Transverse colon (tissue), 4 donors: ENCODE measurements at regions not wholly inside any gene's neighbourhood (a gene's known extent, or its start where the extent isn't known, plus 50 kb on each side); places are given as distances from the start of the nearest gene placed in this dataset.
"Not testable (repeated sequence)": the region's sequence is repeated elsewhere in the genome, so short reads cannot be mapped to it uniquely, and the experiment has no call there.

Source experiments
- DNase-seq: peaks from one replicate; pipeline ENCODE4 v3.0.0-alpha.2; 2019
- H3K27ac ChIP-seq, 4 donors: fragments of 200-600 bp; sonication (generic); 2 replicates each; pipeline ENCODE4 v1.5.1; 2016 to 2018; ENCODE audit warnings: inconsistent platforms in 4 of 4
- H3K27me3 ChIP-seq: fragments of 200-600 bp; sonication (generic); 2 replicates; pipeline ENCODE4 v1.5.1; 2017; ENCODE audit warnings: inconsistent platforms
- H3K36me3 ChIP-seq, 4 donors: fragments of 200-600 bp; sonication (generic); 2 replicates each; pipeline ENCODE4 v1.5.1; 2017 to 2019; ENCODE audit warnings: inconsistent platforms in 4 of 4
- H3K4me1 ChIP-seq, 4 donors: fragments of 200-600 bp; sonication (generic); 2 replicates each; pipeline ENCODE4 v1.5.1; 2017 to 2020; ENCODE audit warnings: inconsistent platforms in 4 of 4
- H3K4me3 ChIP-seq, 4 donors: fragments of 200-600 bp; sonication (generic); 1 replicate in 1 of 4; 2 replicates in 3 of 4; pipeline versions ENCODE4 v1.5.1 to v1.6.1; 2017 to 2019; ENCODE audit warnings: inconsistent platforms in 4 of 4
- H3K9me3 ChIP-seq, 2 donors: fragments of 200-600 bp; sonication (generic); 2 replicates each; pipeline ENCODE4 v1.5.1; 2017 to 2019; ENCODE audit warnings: inconsistent platforms in 2 of 2
- CTCF ChIP-seq, 5 experiments: fragments of 200-600 bp in 3 of 5; fragments of 450-650 bp in 2 of 5; sonication (generic) in 3 of 5; IDR thresholded peaks; 1 replicate in 2 of 5; 2 replicates in 3 of 5; pipeline ENCODE4 v1.5.1; 2016 to 2017; ENCODE audit warnings: antibody characterized with exemption in 5 of 5, inconsistent platforms in 3 of 5, mild to moderate bottlenecking in 2 of 5, moderate library complexity in 1 of 5
- EP300 ChIP-seq: sonication (generic); formaldehyde crosslinking; IDR thresholded peaks from one replicate; pipeline ENCODE4 v1.6.1; 2017; ENCODE audit warnings: antibody characterized with exemption, low read depth
- POLR2A ChIP-seq: fragments of 450-650 bp; IDR thresholded peaks from one replicate; pipeline ENCODE4 v1.6.1; 2016; ENCODE audit warnings: antibody characterized with exemption, mild to moderate bottlenecking, moderate library complexity
- POLR2AphosphoS5 ChIP-seq, 3 donors: sonication (generic); formaldehyde crosslinking; IDR thresholded peaks; one replicate each; pipeline ENCODE4 v1.6.1; 2016; ENCODE audit warnings: antibody characterized with exemption in 3 of 3
- WGBS, 2 donors: methylation state at CpG; one replicate each; pipeline ENCODE4 v1.1.5; 2018; ENCODE audit warnings: low coverage in 1 of 2; 5-methylcytosine and 5-hydroxymethylcytosine counted together
- in situ Hi-C, 4 donors: fragments of 200-750 bp; cut with MboI; loops; one replicate each; pipeline versions ENCODE4 v1.15.0 to v1.15.1; 2017; ENCODE audit warnings: low sequenced_read_pairs in 3 of 4, low pct_ligation_motif_present in 1 of 4, low pct_unique_long_range_greater_than_20kb in 1 of 4
- intact Hi-C: fragments of 100-400 bp; cut with DNase I; formaldehyde crosslinking; loops from one replicate; pipeline ENCODE4 v1.15.1; 2023; ENCODE audit warnings: low total_unique reads

- Histone ChIP-seq H3K36me3 (no peaks in the 10 kb centered on the region), H3K4me1 (no peaks in the 10 kb centered on the region), H3K4me3 (no peak overlapping the region), H3K9me3 (no peaks in the 10 kb centered on the region), H3K27ac (no peak overlapping the region), H3K27me3 (no peaks in the 10 kb centered on the region)
- DNase-seq = no peak
- WGBS, 2 donors = 75 to 83% methylated on average over 2 of the region's 2 CpGs
- intact Hi-C loops (loop anchor here (5.0 kb wide), 1 partner anchor 1801 kb away; no protein-coding TSS in a partner anchor), in situ Hi-C loops (no loop called here)
- TF ChIP-seq CTCF (IDR thresholded peaks at IDR 0.05) (no peak), POLR2A (no peak), POLR2AphosphoS5 (IDR thresholded peaks at IDR 0.05) (no peak), EP300 (no peak)
Observed at GRCh38 chr2:210946395-210946794, 390.0 kb downstream of the CPS1 start.

- intact Hi-C loops = not testable (repeated sequence)
- 97% methylated on average over 22 of the region's 41 CpGs; no CpG with 5 or more reads in 1 of the 2 donors for WGBS, 2 donors
Observed at GRCh38 chr2:210950434-210951060, 394.1 kb downstream of the CPS1 start.

GRCh38 chr2:210954386-210954907, 398.0 kb downstream of the CPS1 start:
- TF ChIP-seq POLR2A = no peak
- no peak for TF ChIP-seq CTCF (IDR thresholded peaks at IDR 0.05)
- no peak for TF ChIP-seq POLR2AphosphoS5 (IDR thresholded peaks at IDR 0.05)
- no peak for TF ChIP-seq EP300
- DNase-seq = no peak
- Histone ChIP-seq H3K4me1 (no peaks in the 10 kb centered on the region), H3K9me3 (no peaks in the 10 kb centered on the region), H3K27ac (no peak overlapping the region), H3K27me3 (no peaks in the 10 kb centered on the region), H3K36me3 (no peaks in the 10 kb centered on the region), H3K4me3 (no peak overlapping the region)
- WGBS, 2 donors = 35 to 62% methylated on average over 2 of the region's 2 CpGs
- intact Hi-C loops (no loop called here), in situ Hi-C loops (no loop called here)

More at GRCh38 chr2:210950434-210951060, 394.1 kb downstream of the CPS1 start:
- H3K9me3 ChIP-seq, H3K27me3 ChIP-seq, H3K4me3 ChIP-seq, H3K4me1 ChIP-seq, DNase-seq, in situ Hi-C loops, H3K27ac ChIP-seq, H3K36me3 ChIP-seq: not testable (repeated sequence)

- H3K36me3 ChIP-seq = no peaks in the 10 kb centered on the region
- 75 to 76% methylated on average over 3 of the region's 3 CpGs for WGBS, 2 donors
- no peak overlapping the region for H3K27ac ChIP-seq
- no peaks in the 10 kb centered on the region for H3K9me3 ChIP-seq
- intact Hi-C loops (no loop called here), in situ Hi-C loops (no loop called here)
- H3K4me1 ChIP-seq = no peaks in the 10 kb centered on the region
- no peak for TF ChIP-seq CTCF (IDR thresholded peaks at IDR 0.05)
- TF ChIP-seq POLR2AphosphoS5 (IDR thresholded peaks at IDR 0.05) = no peak
- no peak for TF ChIP-seq POLR2A
- no peak for TF ChIP-seq EP300
- H3K4me3 ChIP-seq = no peak overlapping the region
- no peaks in the 10 kb centered on the region for H3K27me3 ChIP-seq
- DNase-seq = no peak
Observed at GRCh38 chr2:210955591-210955990, 399.2 kb downstream of the CPS1 start.

GRCh38 chr2:210956101-210956500, 399.7 kb downstream of the CPS1 start:
- H3K4me1 ChIP-seq = no peaks in the 10 kb centered on the region
- no peaks in the 10 kb centered on the region for H3K36me3 ChIP-seq
- no peak overlapping the region for H3K27ac ChIP-seq
- no peaks in the 10 kb centered on the region for H3K9me3 ChIP-seq
- no peak for TF ChIP-seq POLR2AphosphoS5 (IDR thresholded peaks at IDR 0.05)
- TF ChIP-seq CTCF (IDR thresholded peaks at IDR 0.05) = no peak
- no peak for TF ChIP-seq EP300
- TF ChIP-seq POLR2A = no peak
- DNase-seq = no peak
- H3K4me3 ChIP-seq = no peak overlapping the region
- intact Hi-C loops = no loop called here
- no peaks in the 10 kb centered on the region for H3K27me3 ChIP-seq
- in situ Hi-C loops = no loop called here
